ENCODE measurements at regions not wholly inside any gene's neighbourhood (a gene's known extent, or its start where the extent isn't known, plus 50 kb on each side); places are given as distances from the start of the nearest gene placed in this dataset.
"Not testable (repeated sequence)": the region's sequence is repeated elsewhere in the genome, so short reads cannot be mapped to it uniquely, and the experiment has no call there.

GRCh38 chr13:110044551-110045111 lies 258.2 kb upstream of the IRS2 start:
- peak; percentile 63 for DNase-seq

- DNase-seq: no peak
These were observed 256.0 kb upstream of the IRS2 start for GRCh38 chr13:110042253-110042950.

GRCh38 chr13:110041638-110042037 lies 255.3 kb upstream of the IRS2 start:
- not testable (repeated sequence) for DNase-seq

- no peak for DNase-seq
These were observed 251.7 kb upstream of the IRS2 start for GRCh38 chr13:110037925-110038573.

GRCh38 chr13:110036060-110036459 lies 249.7 kb upstream of the IRS2 start:
- no peak for DNase-seq

- DNase-seq: no peak
These were observed 247.7 kb upstream of the IRS2 start for GRCh38 chr13:110034031-110034549.

GRCh38 chr13:110032969-110033368 lies 246.6 kb upstream of the IRS2 start:
- DNase-seq: no peak

GRCh38 chr13:110030394-110030928 lies 244.1 kb upstream of the IRS2 start:
- no peak for DNase-seq

GRCh38 chr13:110028838-110029621 lies 242.6 kb upstream of the IRS2 start:
- DNase-seq: no peak

GRCh38 chr13:110028311-110028710 lies 241.9 kb upstream of the IRS2 start:
- DNase-seq: no peak

GRCh38 chr13:110027470-110028240 lies 241.3 kb upstream of the IRS2 start:
- no peak for DNase-seq

- no peak for DNase-seq
These were observed 238.2 kb upstream of the IRS2 start for GRCh38 chr13:110024645-110024980.

- DNase-seq: peak; percentile 69
These were observed 237.6 kb upstream of the IRS2 start for GRCh38 chr13:110023729-110024644.

GRCh38 chr13:110018009-110018408 lies 231.6 kb upstream of the IRS2 start:
- DNase-seq: no peak

GRCh38 chr13:110017379-110017778 lies 231.0 kb upstream of the IRS2 start:
- no peak for DNase-seq

- no peak for DNase-seq
These were observed 228.9 kb upstream of the IRS2 start for GRCh38 chr13:110015253-110015652.

GRCh38 chr13:110014719-110015118 lies 228.3 kb upstream of the IRS2 start:
- no peak for DNase-seq

GRCh38 chr13:110012102-110012739 lies 225.8 kb upstream of the IRS2 start:
- peak; percentile 20 for DNase-seq

GRCh38 chr13:110010404-110011138 lies 224.2 kb upstream of the IRS2 start:
- no peak for DNase-seq

- no peak for DNase-seq
These were observed 222.4 kb upstream of the IRS2 start for GRCh38 chr13:110008816-110009215.
